Hepatic stellate cell (primary cell): ENCODE measurements at regions not wholly inside any gene's neighbourhood (a gene's known extent, or its start where the extent isn't known, plus 50 kb on each side); places are given as distances from the start of the nearest gene placed in this dataset.
A peak's percentile ranks its signal among the peaks of the same experiment; 100 is the strongest.

Experiments
- DNase-seq: peaks from one replicate; pipeline ENCODE4 v3.0.0; 2011; ENCODE audit warnings: low spot score

DNA sequence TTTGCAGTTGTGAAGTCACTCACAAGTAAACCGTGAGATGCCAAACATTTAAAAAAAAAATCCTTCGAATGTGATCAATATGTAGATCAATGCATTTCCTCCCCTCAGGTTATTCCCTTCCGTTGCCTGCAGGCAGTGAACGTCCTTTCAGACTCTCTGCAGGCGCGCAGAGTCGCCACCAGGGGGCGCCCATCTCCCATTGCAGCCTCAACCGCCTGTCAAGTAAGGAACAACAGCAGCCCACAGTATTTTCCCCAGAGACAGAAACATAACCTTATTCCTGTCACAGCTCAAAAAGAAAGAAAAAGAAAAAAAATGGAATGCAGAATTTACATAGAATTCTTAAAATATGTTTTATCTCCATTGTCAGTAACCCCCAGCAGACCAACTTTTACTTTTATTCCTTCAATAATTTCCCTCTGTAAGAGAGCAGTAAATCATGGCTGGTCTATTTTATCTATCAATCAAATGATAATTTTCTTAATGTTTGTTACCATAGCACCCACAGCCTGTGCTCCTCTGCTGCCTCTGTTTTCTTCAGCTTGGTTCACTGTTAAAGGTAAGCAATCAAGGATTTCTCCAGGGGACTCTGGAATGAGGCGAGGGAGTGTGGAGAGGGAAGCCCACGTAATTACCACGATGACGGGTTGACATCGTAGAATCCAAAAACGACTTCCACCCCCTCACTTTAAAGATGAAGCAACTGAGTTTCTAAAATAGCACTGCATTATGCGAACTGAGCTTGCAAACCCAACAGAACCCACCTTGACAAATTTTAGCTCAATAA lies 637.6 kb upstream of the ARGLU1 start:
- peak; percentile 67 for DNase-seq

GRCh38 chr13:107203146-107203847 lies 635.4 kb upstream of the ARGLU1 start:
- no peak for DNase-seq

DNA sequence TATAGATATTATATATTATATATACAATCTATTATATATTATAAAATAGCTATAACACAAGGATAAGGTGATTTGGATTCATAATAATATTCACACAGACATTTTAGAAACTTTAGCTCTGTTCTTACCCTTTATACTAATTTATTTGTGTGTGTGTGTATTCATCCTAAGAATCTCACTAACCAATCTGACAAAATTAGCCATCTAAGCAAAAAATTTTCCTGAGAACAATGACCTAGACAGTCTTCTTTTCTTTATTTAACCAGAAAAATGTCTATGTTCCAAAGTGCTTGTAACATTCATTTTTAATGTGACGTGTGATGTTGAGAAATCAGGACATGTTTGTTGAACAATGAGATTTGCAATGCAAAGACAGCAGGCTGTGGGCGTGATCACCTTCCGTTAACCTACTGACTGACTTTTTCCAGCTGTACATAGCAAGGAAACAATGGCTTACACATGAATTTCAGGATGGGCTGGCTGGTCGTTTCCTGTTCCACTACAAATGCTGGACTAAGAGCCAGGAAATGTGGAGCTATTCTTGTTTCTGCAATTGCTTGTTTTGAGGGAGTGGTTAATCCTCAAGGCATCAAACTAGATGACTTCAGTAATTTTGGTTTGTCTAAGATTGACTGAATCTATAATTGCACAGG lies 634.6 kb upstream of the ARGLU1 start:
- DNase-seq: no peak

GRCh38 chr13:107200491-107200890 lies 632.6 kb upstream of the ARGLU1 start:
- DNase-seq: peak; percentile 17

DNA sequence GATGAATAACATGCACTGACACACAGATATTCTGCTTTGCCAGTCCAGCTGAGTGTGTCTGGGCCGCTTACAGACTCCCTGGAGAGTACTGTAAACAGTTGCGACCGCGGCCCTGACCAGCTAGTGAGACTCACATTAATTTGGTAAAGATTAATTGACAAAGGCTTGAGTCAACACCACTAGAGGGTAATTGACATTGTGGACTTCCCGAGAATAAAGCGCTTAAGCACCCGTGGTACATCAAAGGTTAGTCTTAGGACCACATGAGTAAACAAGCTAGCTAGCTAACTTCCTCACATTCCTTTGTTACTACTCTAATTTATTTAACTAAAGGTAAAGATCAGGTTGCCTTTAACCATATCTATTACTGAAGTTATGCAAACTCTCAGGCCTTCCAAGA lies 624.4 kb upstream of the ARGLU1 start:
- no peak for DNase-seq

DNA sequence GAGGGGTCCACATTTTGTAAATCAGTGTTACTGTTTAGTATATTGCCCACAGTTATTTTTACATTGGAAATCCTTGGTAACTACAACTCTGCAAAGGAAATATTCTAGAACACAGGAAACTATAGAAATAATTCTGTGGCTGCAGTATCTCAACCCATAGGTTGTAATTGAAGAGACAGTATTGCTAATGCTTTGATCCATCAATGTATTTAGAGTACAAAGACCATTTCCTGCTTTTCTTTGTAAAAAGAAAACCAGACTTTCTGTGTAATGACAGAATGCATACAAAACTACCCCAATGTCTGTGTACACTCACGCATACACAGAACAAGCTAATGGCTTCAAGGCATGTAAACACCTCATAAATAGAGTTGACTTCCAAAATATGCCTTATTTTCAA lies 622.1 kb upstream of the ARGLU1 start:
- DNase-seq: no peak

- peak; percentile 29 for DNase-seq
Measured at GRCh38 chr13:107185889-107186288, 618.0 kb upstream of the ARGLU1 start.

DNA sequence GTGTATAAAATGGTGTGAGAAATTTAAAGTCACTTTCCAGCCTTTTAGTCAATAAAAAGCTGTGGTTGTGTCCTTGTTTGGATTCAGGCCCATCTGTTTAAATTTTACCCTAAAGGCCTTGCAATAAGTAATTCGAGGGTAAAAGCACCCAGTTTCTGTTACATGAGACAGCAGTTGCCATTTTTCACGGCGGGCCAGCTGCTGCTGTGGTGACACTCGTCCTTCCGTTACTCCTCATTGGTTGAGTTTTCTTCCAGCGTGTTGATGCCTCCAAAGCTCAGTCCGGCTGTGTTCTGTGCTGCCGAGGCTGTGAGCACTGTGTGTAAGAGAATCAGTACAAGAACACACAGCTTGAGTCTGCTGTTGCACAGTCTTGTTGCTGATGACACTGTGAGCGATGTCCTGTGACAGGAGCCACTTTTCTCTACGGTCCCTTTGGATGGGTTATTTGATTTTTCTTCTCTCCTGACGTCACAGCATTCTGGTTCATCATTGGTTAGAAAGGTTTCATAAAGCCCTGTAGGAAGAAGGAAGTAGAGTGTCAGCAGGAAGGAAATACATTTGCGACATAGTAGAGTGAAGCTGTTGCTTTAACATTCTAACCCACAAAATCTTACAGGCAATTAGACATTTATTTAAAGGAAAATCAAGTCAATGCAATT lies 602.5 kb upstream of the ARGLU1 start:
- DNase-seq: no peak

DNA sequence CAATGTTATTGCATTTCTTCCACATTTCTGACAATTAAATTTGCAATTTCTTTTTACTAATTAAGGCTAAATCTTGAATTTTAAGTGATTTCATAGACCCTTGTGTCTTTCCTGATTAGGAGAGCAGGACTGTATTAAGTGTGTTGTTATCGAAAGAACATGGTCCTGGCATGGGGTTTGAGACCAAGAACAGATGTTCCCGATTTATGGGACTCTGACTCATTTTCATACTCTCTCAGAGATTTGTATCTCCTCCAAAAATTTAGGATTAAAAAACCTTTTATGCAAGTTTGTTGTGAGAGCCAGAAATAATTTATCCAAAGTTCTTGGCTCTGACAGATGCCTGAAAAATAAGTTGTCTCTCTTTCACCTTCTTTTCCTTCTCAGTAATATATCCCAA lies 589.3 kb upstream of the ARGLU1 start:
- no peak for DNase-seq

- DNase-seq: no peak
Measured at GRCh38 chr13:107144432-107144831, 576.5 kb upstream of the ARGLU1 start.

- no peak for DNase-seq
Measured at GRCh38 chr13:107141767-107142166, 573.8 kb upstream of the ARGLU1 start.

DNA sequence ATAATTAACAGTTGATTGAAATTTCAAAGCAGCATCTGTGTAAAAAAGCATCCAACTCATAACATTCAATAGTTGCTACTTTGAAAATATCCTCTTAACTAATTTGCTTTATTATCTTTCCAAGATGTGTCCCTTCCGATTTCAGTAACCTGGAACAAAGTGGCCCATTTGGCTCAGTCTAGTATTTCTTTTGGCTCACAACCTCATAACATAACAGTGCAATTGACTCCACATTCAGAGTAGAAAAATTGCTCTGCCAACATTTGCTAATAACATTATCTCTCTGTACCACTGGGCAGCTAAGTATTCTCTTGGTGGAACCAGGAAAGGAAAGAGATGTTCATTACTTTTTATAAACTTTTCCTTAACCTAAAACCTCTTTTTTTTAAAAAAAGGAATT lies 571.1 kb upstream of the ARGLU1 start:
- no peak for DNase-seq

DNA sequence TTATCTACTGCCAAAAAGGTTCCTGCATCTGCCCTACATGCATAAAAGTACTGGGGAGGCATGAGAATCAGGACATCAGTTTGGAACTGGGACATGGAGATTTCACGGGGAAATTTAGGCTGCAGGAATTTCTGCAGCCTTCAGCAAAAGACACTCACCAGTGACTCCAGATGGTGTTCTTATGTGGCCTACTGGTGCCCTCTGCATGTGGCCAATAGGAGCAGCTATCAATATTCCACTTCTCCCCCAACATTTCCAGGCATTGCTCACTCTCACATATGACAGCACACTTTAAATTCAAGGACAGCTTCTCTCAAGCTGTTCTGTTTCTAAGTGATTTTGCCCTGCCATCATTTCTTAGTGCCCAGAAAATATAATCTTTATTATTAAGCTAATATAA lies 570.5 kb upstream of the ARGLU1 start:
- DNase-seq: no peak

DNA sequence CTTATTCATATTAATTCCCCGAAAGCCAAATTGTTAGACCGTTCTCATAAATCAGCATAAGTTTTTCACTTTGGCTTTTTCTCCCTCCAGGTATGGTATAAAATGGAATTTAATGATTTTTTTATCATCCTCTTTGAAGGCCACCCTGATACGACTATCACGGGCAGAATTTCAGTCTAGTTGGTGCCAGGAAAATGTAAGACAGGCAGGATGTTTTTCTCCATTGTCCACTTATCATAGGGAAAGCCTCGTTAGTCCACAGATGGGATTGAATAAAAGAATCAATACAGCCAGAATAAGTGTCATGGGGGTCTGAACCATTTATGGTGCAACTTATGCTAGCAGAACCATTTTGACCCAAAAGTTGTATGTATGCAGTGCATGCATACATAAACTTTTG lies 566.0 kb upstream of the ARGLU1 start:
- no peak for DNase-seq

DNA sequence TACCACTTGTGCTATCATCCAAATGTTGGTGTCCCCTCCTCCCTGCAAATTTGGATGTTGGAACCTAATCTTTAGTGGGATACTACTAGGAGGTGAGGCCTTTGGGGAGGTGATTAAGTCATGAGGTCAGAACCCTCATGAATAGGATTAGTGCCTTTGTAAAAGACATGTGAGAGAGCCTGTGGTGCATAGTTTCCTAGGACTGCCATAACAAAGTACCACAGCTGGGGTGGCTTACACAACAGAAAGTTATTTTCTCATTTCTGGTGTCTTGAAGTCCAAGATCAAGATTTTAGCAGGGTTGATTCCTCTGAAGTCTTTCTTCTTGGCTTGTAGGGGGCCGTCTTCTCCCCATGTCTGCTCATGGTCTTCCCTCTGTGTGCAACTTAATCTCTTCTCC lies 562.6 kb upstream of the ARGLU1 start:
- no peak for DNase-seq

GRCh38 chr13:107124730-107125129 lies 556.8 kb upstream of the ARGLU1 start:
- no peak for DNase-seq

DNA sequence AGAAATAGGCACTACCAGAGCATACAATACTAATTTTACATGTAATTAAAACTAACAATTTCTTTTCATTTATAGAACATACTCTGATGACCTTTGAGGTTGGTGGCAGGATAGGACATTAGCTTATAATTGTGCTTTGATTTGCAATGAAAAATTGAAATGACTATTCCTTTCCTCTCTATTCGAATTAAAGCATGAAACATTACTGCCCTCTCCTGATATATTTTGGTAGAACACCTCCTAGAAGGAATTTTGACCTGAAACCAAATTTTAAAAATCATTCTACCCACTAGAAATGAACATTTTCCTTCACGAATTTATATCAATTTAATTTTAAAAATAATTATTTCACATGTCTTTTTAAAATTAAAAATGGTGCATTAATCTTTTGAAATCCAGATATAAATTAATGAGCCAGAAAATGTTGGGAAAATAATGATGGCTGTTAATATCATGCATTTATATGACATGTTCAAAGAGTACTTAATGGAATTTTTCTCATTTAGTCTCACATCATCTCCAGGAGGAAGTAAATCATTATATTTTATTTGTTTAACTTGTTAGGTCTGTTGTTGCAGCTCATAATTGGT lies 556.3 kb upstream of the ARGLU1 start:
- no peak for DNase-seq

GRCh38 chr13:107121793-107122192 lies 553.9 kb upstream of the ARGLU1 start:
- DNase-seq: no peak

GRCh38 chr13:107119989-107120881 lies 552.3 kb upstream of the ARGLU1 start:
- no peak for DNase-seq

GRCh38 chr13:107118506-107118905 lies 550.6 kb upstream of the ARGLU1 start:
- no peak for DNase-seq

DNA sequence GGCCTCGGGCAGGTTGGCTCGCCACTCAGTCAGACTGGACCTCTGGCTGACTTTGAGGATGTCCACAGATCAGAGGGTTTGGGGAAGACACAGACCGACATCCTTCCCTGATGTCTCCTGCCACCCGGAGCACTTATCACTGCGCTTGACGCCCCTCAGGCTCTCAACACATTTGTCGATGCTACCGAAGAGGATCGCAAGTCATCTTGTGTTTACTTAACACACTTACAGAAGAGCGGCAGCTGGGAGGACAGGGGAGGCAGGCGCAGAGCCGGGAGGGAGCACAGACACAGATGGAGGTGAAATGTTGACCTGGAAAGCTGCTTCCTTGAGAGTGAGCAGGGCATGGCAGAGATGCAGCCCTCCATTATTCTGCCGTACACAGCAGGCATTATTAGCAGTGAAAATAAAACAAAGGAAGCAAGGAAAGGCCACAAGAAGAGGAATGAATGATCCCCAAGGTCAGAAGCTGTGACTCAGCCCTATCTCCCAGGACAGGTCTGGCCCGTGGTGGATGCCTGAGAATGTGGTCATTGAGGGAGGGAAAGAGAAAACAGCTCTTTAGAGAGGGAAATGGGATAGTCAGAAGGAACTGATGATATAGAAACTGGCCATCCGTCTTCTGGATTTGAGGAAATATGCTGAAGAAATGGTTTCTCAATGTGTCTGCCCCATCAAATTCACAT lies 549.5 kb upstream of the ARGLU1 start:
- peak; percentile 2 for DNase-seq
